Calu3 (cell line): ENCODE measurements at regions not wholly inside any gene's neighbourhood (a gene's known extent, or its start where the extent isn't known, plus 50 kb on each side); places are given as distances from the start of the nearest gene placed in this dataset.
"Not testable (repeated sequence)": the region's sequence is repeated elsewhere in the genome, so short reads cannot be mapped to it uniquely, and the experiment has no call there.

Experiments
- BruUV-seq: library from RNA; stranded (reverse); fragments of 400-500 nt; replicated peaks from 2 replicates; lab custom pipeline; 2021; lab: Mats Ljungman, UMichigan
- CTCF ChIA-PET: fragments of 300-600 bp; sonication (Branson Sonifier 250); formaldehyde crosslinking; loops from one replicate; lab custom pipeline; 2022; ENCODE audit warnings: antibody characterized with exemption; lab: Charles Lee
- DNase-seq: peaks from one replicate; pipeline ENCODE4 v3.0.0; 2022
- H3K27ac Mint-ChIP-seq: one replicate; pipeline ENCODE4 v1.8.0; 2022; ENCODE audit warnings: mixed read lengths; ENCODE audit not compliant: unreplicated experiment
- H3K27me3 Mint-ChIP-seq: one replicate; pipeline ENCODE4 v1.8.0; 2022; ENCODE audit warnings: mixed read lengths; ENCODE audit not compliant: unreplicated experiment
- H3K36me3 Mint-ChIP-seq: one replicate; pipeline ENCODE4 v1.8.0; 2022; ENCODE audit warnings: mild to moderate bottlenecking, moderate library complexity, mixed read lengths; ENCODE audit not compliant: insufficient read depth, unreplicated experiment
- H3K4me1 Mint-ChIP-seq: one replicate; pipeline ENCODE4 v1.8.0; 2022; ENCODE audit warnings: mild to moderate bottlenecking, low read depth, mixed read lengths; ENCODE audit not compliant: unreplicated experiment
- H3K4me3 Mint-ChIP-seq: one replicate; pipeline ENCODE4 v1.8.0; 2022; ENCODE audit warnings: mild to moderate bottlenecking, low read depth, moderate library complexity, mixed read lengths; ENCODE audit not compliant: unreplicated experiment
- H3K9me3 Mint-ChIP-seq: one replicate; pipeline ENCODE4 v1.8.0; 2022; ENCODE audit warnings: low read depth, mixed read lengths; ENCODE audit not compliant: unreplicated experiment
- CTCF ChIP-seq: fragments of 200-600 bp; IDR thresholded peaks from one replicate; pipeline ENCODE4 v1.8.0; 2022; ENCODE audit warnings: antibody characterized with exemption; ENCODE audit not compliant: unreplicated experiment
- intact Hi-C: fragments of 100-400 bp; cut with micrococcal nuclease; formaldehyde crosslinking; loops from one replicate; pipeline ENCODE4 v1.10.0; 2022; ENCODE audit not compliant: unreplicated experiment

- H3K36me3 Mint-ChIP-seq: no peaks in the 10 kb centered on the region
- H3K27ac Mint-ChIP-seq: no peak overlapping the region
- H3K4me3 Mint-ChIP-seq: no peak overlapping the region
- CTCF ChIA-PET: no interaction called here
- TF ChIP-seq CTCF: peak; percentile 34
- H3K9me3 Mint-ChIP-seq: peaks cover 11% of the 10 kb centered on the region
- BruUV-seq: no TSS peak
- DNase-seq: no peak
- no peaks in the 10 kb centered on the region for H3K27me3 Mint-ChIP-seq
- no peaks in the 10 kb centered on the region for H3K4me1 Mint-ChIP-seq
- intact Hi-C loops: loop anchor here (1.0 to 5.0 kb wide), 2 partner anchors 1360 to 1391 kb away; no protein-coding TSS in a partner anchor
Observed at GRCh38 chr16:60203525-60204124, 1469.5 kb upstream of the GOT2 start.

GRCh38 chr16:60200729-60201128 lies 1466.6 kb upstream of the GOT2 start:
- DNase-seq, CTCF ChIA-PET, H3K9me3 Mint-ChIP-seq: not testable (repeated sequence)

GRCh38 chr16:60200161-60200560 lies 1466.0 kb upstream of the GOT2 start:
- H3K36me3 Mint-ChIP-seq: no peaks in the 10 kb centered on the region
- CTCF ChIA-PET: no interaction called here
- no peak overlapping the region for H3K27ac Mint-ChIP-seq
- no TSS peak for BruUV-seq
- no peaks in the 10 kb centered on the region for H3K27me3 Mint-ChIP-seq
- H3K4me3 Mint-ChIP-seq: no peak overlapping the region
- DNase-seq: no peak
- H3K9me3 Mint-ChIP-seq: peaks cover 7% of the 10 kb centered on the region
- no peaks in the 10 kb centered on the region for H3K4me1 Mint-ChIP-seq
- no peak for TF ChIP-seq CTCF
- intact Hi-C loops: loop anchor here (5.0 kb wide), 1 partner anchor 1388 kb away; no protein-coding TSS in a partner anchor

More at GRCh38 chr16:60200729-60201128, 1466.6 kb upstream of the GOT2 start:
- not testable (repeated sequence) for H3K27me3 Mint-ChIP-seq, BruUV-seq, H3K4me1 Mint-ChIP-seq, H3K27ac Mint-ChIP-seq, H3K4me3 Mint-ChIP-seq, H3K36me3 Mint-ChIP-seq
- intact Hi-C loops: loop anchor here (5.0 kb wide), 1 partner anchor 1388 kb away; no protein-coding TSS in a partner anchor

- Mint-ChIP-seq H3K36me3 (no peaks in the 10 kb centered on the region), H3K4me3 (no peak overlapping the region), H3K4me1 (no peaks in the 10 kb centered on the region), H3K27me3 (no peaks in the 10 kb centered on the region), H3K9me3 (peaks cover 7% of the 10 kb centered on the region), H3K27ac (no peak overlapping the region)
- CTCF ChIA-PET: no interaction called here
- no peak for DNase-seq
- BruUV-seq: no TSS peak
- intact Hi-C loops: no loop called here
- TF ChIP-seq CTCF: no peak
Observed at GRCh38 chr16:60199150-60199549, 1465.0 kb upstream of the GOT2 start.

- BruUV-seq: no TSS peak
- CTCF ChIA-PET: no interaction called here
- Mint-ChIP-seq H3K27ac (no peak overlapping the region), H3K4me3 (no peak overlapping the region), H3K4me1 (no peaks in the 10 kb centered on the region), H3K36me3 (no peaks in the 10 kb centered on the region), H3K27me3 (no peaks in the 10 kb centered on the region), H3K9me3 (peaks cover 22% of the 10 kb centered on the region)
- intact Hi-C loops: no loop called here
- no peak for DNase-seq
- TF ChIP-seq CTCF: no peak
Observed at GRCh38 chr16:60181536-60181935, 1447.4 kb upstream of the GOT2 start.
